Activated CD4-positive, CD25-positive, alpha-beta regulatory T cell treated with anti-CD3 and anti-CD28 coated beads, Interleukin-2, amount 50 U/mL, for 24 hours (primary cell): ENCODE measurements at regions not wholly inside any gene's neighbourhood (a gene's known extent, or its start where the extent isn't known, plus 50 kb on each side); places are given as distances from the start of the nearest gene placed in this dataset.

Source experiments
- ATAC-seq, 2 donors: fragments of 150-1000 bp; cut with Tn5 transposase; one replicate each; pipeline ENCODE4 v1.10.0; 2021; ENCODE audit warnings: mild to moderate bottlenecking in 1 of 2, moderate library complexity in 1 of 2

DNA sequence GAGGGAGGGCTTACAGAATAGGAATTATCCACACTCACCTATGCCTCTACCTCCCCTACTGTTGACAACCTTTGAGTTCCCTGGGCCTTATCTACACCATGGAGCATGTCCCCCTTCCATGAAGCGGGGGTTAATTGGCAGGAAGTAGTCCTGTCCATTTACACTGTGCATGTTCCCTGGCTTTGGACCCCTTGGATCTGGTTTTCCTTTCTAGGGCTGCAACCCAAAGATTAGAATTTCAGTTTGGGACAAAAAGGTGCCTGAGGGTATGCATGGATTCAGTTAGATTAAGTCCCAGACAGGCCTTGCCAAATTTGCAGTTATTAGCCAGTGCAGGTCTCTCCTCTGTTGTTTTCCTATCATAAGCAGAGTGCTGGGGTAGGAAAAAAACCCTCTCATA lies 180.3 kb downstream of the CMPK2 start:
- no peak for ATAC-seq

GRCh38 chr2:6692056-6692455 lies 173.7 kb downstream of the CMPK2 start:
- ATAC-seq: no peak

GRCh38 chr2:6692819-6693218 lies 172.9 kb downstream of the CMPK2 start:
- ATAC-seq: no peak

- no peak for ATAC-seq
Observed at GRCh38 chr2:6694555-6694954, 171.2 kb downstream of the CMPK2 start.

DNA sequence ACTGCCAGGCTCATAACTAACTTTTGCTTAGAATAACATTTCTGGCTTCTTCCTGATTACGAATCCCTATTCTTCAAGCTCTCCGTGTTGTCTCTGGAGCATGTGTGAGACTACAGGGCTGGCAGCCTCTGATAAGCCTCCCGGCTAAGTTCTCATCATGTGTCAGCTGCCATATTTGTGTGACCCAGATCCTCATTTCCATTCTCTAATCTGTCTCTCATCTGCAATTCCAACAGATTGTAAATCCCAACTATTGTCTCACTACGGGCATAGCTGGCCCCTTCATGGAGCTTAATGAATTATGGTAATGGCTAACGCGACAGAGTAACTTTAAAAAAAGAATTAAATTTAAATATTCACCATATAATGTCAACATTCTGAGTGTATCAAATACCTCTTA lies 165.4 kb downstream of the CMPK2 start:
- no peak for ATAC-seq

DNA sequence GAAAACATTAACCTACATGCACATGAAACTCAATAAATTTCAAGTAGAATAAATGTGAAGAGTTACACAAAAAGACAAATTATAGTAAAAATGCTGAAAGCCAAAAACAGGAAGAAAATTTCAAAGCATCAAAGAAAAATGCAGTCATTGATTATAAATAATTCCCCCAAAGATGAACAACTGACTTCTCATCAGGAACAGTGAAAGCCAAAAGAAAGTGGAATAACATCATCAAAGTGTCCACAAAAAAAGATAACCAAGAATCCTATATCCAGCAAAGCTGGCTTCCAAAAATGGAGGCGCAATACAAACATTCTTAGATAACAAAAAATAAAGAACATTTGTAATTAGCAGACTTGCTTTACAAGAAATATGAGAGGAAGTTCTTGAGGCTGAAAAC lies 161.6 kb downstream of the CMPK2 start:
- no peak for ATAC-seq

- ATAC-seq: no peak
Observed at GRCh38 chr2:6721395-6721794, 144.3 kb downstream of the CMPK2 start.

- no peak for ATAC-seq
Observed at GRCh38 chr2:6722574-6722973, 143.1 kb downstream of the CMPK2 start.

GRCh38 chr2:6723865-6724604 lies 141.7 kb downstream of the CMPK2 start:
- ATAC-seq: no peak

- ATAC-seq: no peak
Observed at GRCh38 chr2:6724605-6725140, 141.0 kb downstream of the CMPK2 start.

DNA sequence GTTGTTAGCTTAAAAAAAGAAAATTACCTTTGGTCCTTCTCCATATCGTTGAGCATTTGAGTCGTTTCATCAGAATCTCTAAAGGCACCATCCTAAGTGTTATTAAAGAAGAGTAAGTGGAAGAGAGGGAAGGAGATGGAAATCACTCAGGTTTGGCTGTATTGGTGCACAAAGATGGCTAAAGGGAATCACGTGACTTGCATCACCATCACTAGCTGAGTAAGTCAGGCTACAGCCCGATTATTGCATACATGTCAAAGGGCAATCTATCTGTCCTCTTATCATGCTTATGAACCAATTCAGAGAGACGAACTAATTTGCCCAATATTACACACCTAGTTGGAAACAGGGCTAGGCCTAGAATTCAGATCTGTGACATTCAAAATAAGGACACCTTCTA lies 137.6 kb downstream of the CMPK2 start:
- no peak for ATAC-seq

GRCh38 chr2:6730003-6730402 lies 135.7 kb downstream of the CMPK2 start:
- no peak for ATAC-seq

DNA sequence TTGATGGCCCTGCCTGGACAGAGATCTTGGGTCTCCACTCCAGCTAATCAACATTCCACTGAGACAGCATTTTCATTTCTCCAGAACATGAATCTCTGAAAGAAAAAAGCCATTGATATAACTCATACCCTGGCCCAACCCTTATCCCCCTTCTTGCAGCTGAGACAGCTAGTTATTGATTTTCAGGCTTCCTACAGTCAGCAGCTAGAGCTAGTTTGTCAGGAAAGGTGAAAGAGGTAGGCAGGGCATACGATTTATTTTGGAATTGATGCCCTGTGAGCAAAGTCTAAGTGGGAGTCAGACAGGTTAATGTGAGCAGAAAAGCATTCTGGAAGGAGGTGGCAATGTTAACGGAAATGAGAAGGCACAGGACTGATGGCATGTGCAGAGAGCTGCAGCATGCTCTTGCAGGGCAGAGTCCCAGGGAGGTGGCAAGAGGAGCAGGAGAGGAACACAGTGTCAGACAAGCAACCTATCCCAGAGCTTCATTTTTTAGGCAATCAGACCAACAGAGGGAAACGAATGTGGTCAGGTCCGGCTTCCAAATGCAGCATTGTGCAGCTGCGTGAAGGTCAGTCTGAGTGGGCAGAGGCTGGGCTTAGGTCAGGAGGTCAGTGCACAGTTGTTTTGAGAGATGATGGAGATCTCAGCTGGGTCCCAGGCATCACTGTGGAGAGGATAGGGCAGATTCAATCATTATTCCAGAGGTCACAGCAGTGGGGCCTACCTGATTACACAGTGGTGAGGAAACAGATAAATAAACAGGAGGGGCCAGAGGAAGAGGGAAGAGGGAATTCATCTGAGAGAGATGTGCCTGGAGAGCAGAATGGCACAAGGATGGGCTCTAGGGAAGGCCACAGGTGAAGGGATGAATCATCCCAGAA lies 134.8 kb downstream of the CMPK2 start:
- ATAC-seq: no peak

- ATAC-seq: no peak
Observed at GRCh38 chr2:6739547-6739946, 126.2 kb downstream of the CMPK2 start.

DNA sequence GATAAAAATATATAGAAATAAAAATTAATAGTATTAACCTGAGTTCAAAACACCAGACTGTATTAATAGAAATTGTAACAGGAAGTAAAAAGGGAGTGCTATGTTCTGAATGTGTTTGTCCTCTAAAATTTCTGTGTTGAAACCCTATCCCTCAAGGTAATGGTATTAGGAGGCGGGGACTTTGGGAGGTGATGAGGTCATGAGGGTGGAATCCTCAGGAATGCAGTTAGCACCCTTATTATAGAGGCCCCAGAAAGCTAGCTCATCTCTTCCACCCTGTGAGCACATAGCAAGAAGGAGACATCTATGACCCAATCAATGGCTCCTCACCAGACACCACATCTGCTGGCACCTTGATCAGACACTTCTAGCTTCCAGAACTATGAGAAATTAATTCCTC lies 124.5 kb downstream of the CMPK2 start:
- peak in 1 of 2 donors; percentile 24 for ATAC-seq

DNA sequence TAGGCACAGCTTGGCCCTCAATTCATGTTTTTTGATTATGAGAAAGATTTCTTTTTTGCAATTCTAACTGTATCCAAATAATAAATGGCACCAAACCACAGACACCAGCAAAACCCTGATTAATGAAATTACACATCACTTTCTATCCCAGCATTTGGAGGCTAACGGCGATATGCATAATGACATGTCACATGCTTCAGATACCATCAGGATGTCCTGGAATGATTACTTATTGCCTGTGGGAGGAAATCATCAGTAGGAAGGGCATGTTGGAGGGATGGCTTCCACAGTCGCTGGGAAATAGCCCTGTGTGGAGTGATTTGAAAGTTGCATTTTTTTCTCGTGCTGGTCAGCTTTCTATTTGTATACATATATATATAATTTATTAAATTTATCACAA lies 121.7 kb downstream of the CMPK2 start:
- ATAC-seq: no peak

- ATAC-seq: no peak
Observed at GRCh38 chr2:6747433-6747832, 118.3 kb downstream of the CMPK2 start.

- ATAC-seq: no peak
Observed at GRCh38 chr2:6748406-6749067, 117.2 kb downstream of the CMPK2 start.

DNA sequence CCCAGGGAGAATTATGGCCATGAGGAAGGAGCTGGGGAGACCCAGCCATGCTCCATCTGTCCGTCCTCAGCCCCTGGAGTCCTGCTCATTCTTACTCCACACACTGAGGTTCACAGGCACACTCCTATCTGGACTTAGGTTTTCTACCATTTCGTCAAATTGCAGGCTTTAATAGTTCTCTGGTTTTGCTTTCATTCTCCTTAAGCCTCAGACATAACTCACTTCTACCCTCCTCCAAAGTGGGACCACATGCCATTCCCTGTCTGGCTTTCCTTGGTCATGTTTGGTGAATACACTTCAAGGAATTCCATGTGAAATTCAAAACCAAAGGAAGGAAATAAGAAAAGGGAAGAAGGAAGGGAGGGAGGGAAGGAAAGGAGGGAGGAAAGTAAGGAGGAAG lies 115.7 kb downstream of the CMPK2 start:
- no peak for ATAC-seq

GRCh38 chr2:6750411-6751158 lies 115.1 kb downstream of the CMPK2 start:
- no peak for ATAC-seq

- ATAC-seq: no peak
Observed at GRCh38 chr2:6754419-6754818, 111.3 kb downstream of the CMPK2 start.

- ATAC-seq: no peak
Observed at GRCh38 chr2:6755456-6755855, 110.3 kb downstream of the CMPK2 start.

DNA sequence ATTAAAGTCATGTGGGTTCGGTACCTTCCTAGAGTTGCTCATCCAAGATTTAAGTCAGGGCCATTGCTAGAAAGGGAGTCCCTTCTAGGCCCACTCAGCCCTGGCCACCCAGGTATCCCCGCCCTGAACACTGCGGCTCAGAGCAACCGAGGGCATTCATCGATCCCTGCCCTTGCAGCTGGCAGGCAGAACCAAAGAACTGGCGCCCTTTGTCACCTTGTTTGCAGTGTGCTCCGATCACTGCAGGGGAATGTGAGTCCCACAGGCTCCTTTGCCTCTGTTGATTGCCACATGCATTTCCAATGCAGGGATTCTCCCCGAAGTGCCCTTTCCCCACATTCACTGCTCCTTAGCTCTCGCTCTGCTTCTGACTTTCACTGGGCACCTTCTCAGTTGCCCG lies 108.5 kb downstream of the CMPK2 start:
- ATAC-seq: no peak
